DOHH2 (cell line): ENCODE measurements at regions not wholly inside any gene's neighbourhood (a gene's known extent, or its start where the extent isn't known, plus 50 kb on each side); places are given as distances from the start of the nearest gene placed in this dataset.
"Not testable (repeated sequence)": the region's sequence is repeated elsewhere in the genome, so short reads cannot be mapped to it uniquely, and the experiment has no call there.

Experiments
- H3F3A ChIP-seq: fragments of 200-600 bp; sonication (generic), shearing (Covaris generic); 2 replicates; pipeline ENCODE4 v1.6.0; 2016; ENCODE audit warnings: antibody characterized with exemption, mild to moderate bottlenecking; ENCODE audit not compliant: control insufficient read depth, insufficient read depth
- H3K27ac ChIP-seq: fragments of 200-600 bp; sonication (generic); 2 replicates; pipeline ENCODE4 v1.5.1; 2014; ENCODE audit warnings: low read depth, mild to moderate bottlenecking, low read length, moderate library complexity
- H3K27me3 ChIP-seq: fragments of 200-600 bp; sonication (generic); 2 replicates; pipeline ENCODE4 v1.6.1; 2014; ENCODE audit warnings: mild to moderate bottlenecking, low read length, mixed read lengths; ENCODE audit not compliant: control insufficient read depth
- H3K36me3 ChIP-seq: fragments of 200-600 bp; sonication (generic); 2 replicates; pipeline ENCODE4 v1.6.1; 2014; ENCODE audit warnings: mild to moderate bottlenecking, low read length, moderate library complexity, mixed read lengths; ENCODE audit not compliant: control insufficient read depth
- H3K4me1 ChIP-seq: fragments of 200-600 bp; sonication (generic); 2 replicates; pipeline ENCODE4 v1.6.1; 2014; ENCODE audit warnings: mild to moderate bottlenecking, low read length, mixed read lengths; ENCODE audit not compliant: control insufficient read depth
- H3K4me2 ChIP-seq: fragments of 200-600 bp; sonication (generic); 2 replicates; pipeline ENCODE4 v1.6.0; 2014; ENCODE audit warnings: mild to moderate bottlenecking, low read length, moderate library complexity
- H3K4me3 ChIP-seq: fragments of 200-600 bp; sonication (generic); 2 replicates; pipeline ENCODE4 v1.5.1; 2014; ENCODE audit warnings: mild to moderate bottlenecking, low read length, mixed read lengths
- H3K79me2 ChIP-seq: fragments of 200-600 bp; sonication (generic); 2 replicates; pipeline ENCODE4 v1.6.1; 2014; ENCODE audit warnings: mild to moderate bottlenecking, low read length, mixed read lengths; ENCODE audit not compliant: control insufficient read depth
- H3K9me2 ChIP-seq: fragments of 200-600 bp; sonication (generic); replicated peaks from 2 replicates; pipeline ENCODE4 v1.6.1; 2014; ENCODE audit warnings: mild to moderate bottlenecking, low read length, mixed read lengths; ENCODE audit not compliant: control insufficient read depth
- H3K9me3 ChIP-seq: fragments of 200-600 bp; sonication (generic); 2 replicates; pipeline ENCODE4 v1.6.1; 2014; ENCODE audit warnings: antibody characterized with exemption, low read length, mixed read lengths; ENCODE audit not compliant: control insufficient read depth, insufficient read depth
- H4K20me1 ChIP-seq: fragments of 200-600 bp; sonication (generic); 2 replicates; pipeline ENCODE4 v1.6.0; 2014; ENCODE audit warnings: low read depth, mild to moderate bottlenecking, antibody characterized with exemption, low read length, moderate library complexity; ENCODE audit not compliant: control insufficient read depth, insufficient read depth
- EZH2phosphoT487 ChIP-seq: fragments of 200-600 bp; sonication (generic); IDR thresholded peaks from 2 replicates; pipeline ENCODE4 v1.6.1; 2017; ENCODE audit warnings: borderline replicate concordance, mild to moderate bottlenecking, antibody characterized with exemption, low read length, moderate library complexity, mixed read lengths
- TF ChIP-seq, protein P1 (sequence below): fragments of 200-600 bp; sonication (generic); IDR thresholded peaks from one replicate; pipeline ENCODE4 v1.5.1; 2014; ENCODE audit warnings: antibody characterized with exemption, mild to moderate bottlenecking, low read depth, low read length; ENCODE audit not compliant: poor library complexity, severe bottlenecking

GRCh38 chr3:139231555-139232281 lies 112.1 kb upstream of the MRPS22 start:
- Histone ChIP-seq H3K79me2 (no peaks in the 10 kb centered on the region), H3F3A (no peaks in the 10 kb centered on the region), H3K9me2 (no peaks in the 10 kb centered on the region), H3K27me3 (no peaks in the 10 kb centered on the region), H3K27ac (no peak overlapping the region), H3K36me3 (no peaks in the 10 kb centered on the region), H4K20me1 (no peaks in the 10 kb centered on the region), H3K4me1 (no peaks in the 10 kb centered on the region), H3K9me3 (no peaks in the 10 kb centered on the region), H3K4me3 (no peak overlapping the region), H3K4me2 (no peak overlapping the region)
- TF ChIP-seq, protein P1, sequence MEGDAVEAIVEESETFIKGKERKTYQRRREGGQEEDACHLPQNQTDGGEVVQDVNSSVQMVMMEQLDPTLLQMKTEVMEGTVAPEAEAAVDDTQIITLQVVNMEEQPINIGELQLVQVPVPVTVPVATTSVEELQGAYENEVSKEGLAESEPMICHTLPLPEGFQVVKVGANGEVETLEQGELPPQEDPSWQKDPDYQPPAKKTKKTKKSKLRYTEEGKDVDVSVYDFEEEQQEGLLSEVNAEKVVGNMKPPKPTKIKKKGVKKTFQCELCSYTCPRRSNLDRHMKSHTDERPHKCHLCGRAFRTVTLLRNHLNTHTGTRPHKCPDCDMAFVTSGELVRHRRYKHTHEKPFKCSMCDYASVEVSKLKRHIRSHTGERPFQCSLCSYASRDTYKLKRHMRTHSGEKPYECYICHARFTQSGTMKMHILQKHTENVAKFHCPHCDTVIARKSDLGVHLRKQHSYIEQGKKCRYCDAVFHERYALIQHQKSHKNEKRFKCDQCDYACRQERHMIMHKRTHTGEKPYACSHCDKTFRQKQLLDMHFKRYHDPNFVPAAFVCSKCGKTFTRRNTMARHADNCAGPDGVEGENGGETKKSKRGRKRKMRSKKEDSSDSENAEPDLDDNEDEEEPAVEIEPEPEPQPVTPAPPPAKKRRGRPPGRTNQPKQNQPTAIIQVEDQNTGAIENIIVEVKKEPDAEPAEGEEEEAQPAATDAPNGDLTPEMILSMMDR, result no peak
- no peak for TF ChIP-seq EZH2phosphoT487

DNA sequence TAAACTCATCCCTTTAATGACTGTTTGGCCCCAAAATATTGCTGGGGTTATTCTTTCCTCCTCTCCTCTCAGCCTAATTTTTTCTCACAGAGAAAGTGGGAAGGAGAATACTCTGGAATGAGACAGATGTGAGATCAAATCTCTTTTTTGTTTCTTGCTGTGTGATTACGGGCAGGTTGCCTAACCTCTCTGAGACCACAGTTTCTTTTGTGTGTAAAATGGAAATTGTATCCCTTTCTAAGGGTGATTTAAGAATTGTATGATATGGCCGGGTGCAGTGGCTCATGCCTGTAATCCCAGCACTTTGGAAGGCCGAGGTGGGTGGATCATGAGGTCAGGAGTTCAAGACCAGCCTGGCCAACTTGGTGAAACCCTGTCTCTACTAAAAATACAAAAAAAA lies 111.5 kb upstream of the MRPS22 start:
- not testable (repeated sequence) for H3K4me3 ChIP-seq, H3K27ac ChIP-seq, H3K4me1 ChIP-seq, H3K9me3 ChIP-seq, H3K9me2 ChIP-seq, H3K79me2 ChIP-seq, H3K36me3 ChIP-seq, H3K27me3 ChIP-seq, H4K20me1 ChIP-seq, H3F3A ChIP-seq, H3K4me2 ChIP-seq

- Histone ChIP-seq H3K9me3 (no peaks in the 10 kb centered on the region), H3F3A (no peaks in the 10 kb centered on the region), H3K79me2 (no peaks in the 10 kb centered on the region), H3K4me2 (no peak overlapping the region), H3K27me3 (no peaks in the 10 kb centered on the region), H3K4me1 (no peaks in the 10 kb centered on the region), H3K27ac (no peak overlapping the region), H3K36me3 (no peaks in the 10 kb centered on the region), H4K20me1 (no peaks in the 10 kb centered on the region), H3K4me3 (no peak overlapping the region), H3K9me2 (no peaks in the 10 kb centered on the region)
- TF ChIP-seq EZH2phosphoT487, result no peak
- TF ChIP-seq, protein P1, result no peak
Observed at GRCh38 chr3:139234491-139234890, 109.3 kb upstream of the MRPS22 start.

GRCh38 chr3:139235192-139235591 lies 108.6 kb upstream of the MRPS22 start:
- no peaks in the 10 kb centered on the region for H3K9me2 ChIP-seq
- no peaks in the 10 kb centered on the region for H3F3A ChIP-seq
- H3K27ac ChIP-seq, result no peak overlapping the region
- no peaks in the 10 kb centered on the region for H3K36me3 ChIP-seq
- no peaks in the 10 kb centered on the region for H3K27me3 ChIP-seq
- no peak for TF ChIP-seq EZH2phosphoT487
- TF ChIP-seq, protein P1, result no peak
- H3K9me3 ChIP-seq, result no peaks in the 10 kb centered on the region
- H3K79me2 ChIP-seq, result no peaks in the 10 kb centered on the region
- H3K4me1 ChIP-seq, result no peaks in the 10 kb centered on the region
- H3K4me2 ChIP-seq, result no peak overlapping the region
- no peak overlapping the region for H3K4me3 ChIP-seq
- H4K20me1 ChIP-seq, result no peaks in the 10 kb centered on the region
